RCC 7860 (cell line): ENCODE measurements at regions not wholly inside any gene's neighbourhood (a gene's known extent, or its start where the extent isn't known, plus 50 kb on each side); places are given as distances from the start of the nearest gene placed in this dataset.

Experiments used
- DNase-seq: peaks from one replicate; pipeline ENCODE4 v3.0.0-alpha.2; 2015; ENCODE audit warnings: low spot score
- FAIRE-seq: peaks from 2 replicates; lab custom pipeline; 2012; peaks lifted over from hg19 to GRCh38; lab: Jason Lieb, UNC

- no peak for FAIRE-seq
- DNase-seq, result no peak
Observed at GRCh38 chr17:27991462-27991993, 50.9 kb upstream of the NLK start.
